ENCODE measurements at regions not wholly inside any gene's neighbourhood (a gene's known extent, or its start where the extent isn't known, plus 50 kb on each side); places are given as distances from the start of the nearest gene placed in this dataset.

DNA sequence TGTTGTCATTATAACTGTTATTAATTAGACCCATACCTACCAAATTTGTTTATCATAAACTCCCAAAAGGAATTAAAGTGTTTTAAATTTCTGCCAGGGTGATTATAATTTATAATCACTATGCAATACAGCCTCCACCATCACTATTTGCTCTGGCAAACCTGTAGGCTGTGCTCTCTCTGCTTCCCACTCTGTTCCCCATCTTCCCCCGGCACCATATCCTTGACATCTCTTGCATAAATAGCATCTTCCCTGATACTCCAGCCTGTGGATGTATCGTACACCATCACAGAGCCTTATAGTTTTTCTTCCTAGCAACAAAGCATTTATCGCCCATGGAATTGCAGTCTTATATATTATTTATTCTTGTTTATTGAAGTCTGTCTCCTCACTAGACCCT lies 181.5 kb upstream of the TSC22D1 start:
- Histone ChIP-seq H3K27me3 (replicated peaks; ENCODE audit: control insufficient read depth, insufficient read depth, low read length) (no peaks in the 10 kb centered on the region), H3K4me3 (replicated peaks; ENCODE audit: low read depth, low read length) (no peak overlapping the region), H3K36me3 (ENCODE audit: control insufficient read depth, insufficient read depth, low read length) (no peaks in the 10 kb centered on the region)
- DNase-seq (ENCODE audit: extremely low read depth, insufficient read length): no peak
- TF ChIP-seq, protein P1, sequence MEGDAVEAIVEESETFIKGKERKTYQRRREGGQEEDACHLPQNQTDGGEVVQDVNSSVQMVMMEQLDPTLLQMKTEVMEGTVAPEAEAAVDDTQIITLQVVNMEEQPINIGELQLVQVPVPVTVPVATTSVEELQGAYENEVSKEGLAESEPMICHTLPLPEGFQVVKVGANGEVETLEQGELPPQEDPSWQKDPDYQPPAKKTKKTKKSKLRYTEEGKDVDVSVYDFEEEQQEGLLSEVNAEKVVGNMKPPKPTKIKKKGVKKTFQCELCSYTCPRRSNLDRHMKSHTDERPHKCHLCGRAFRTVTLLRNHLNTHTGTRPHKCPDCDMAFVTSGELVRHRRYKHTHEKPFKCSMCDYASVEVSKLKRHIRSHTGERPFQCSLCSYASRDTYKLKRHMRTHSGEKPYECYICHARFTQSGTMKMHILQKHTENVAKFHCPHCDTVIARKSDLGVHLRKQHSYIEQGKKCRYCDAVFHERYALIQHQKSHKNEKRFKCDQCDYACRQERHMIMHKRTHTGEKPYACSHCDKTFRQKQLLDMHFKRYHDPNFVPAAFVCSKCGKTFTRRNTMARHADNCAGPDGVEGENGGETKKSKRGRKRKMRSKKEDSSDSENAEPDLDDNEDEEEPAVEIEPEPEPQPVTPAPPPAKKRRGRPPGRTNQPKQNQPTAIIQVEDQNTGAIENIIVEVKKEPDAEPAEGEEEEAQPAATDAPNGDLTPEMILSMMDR (IDR thresholded peaks at IDR 0.05; ENCODE audit: insufficient read depth, low read length, poor library complexity, severe bottlenecking): no peak

GRCh38 chr13:44756276-44756810 lies 180.2 kb upstream of the TSC22D1 start:
- Histone ChIP-seq H3K36me3 (ENCODE audit: control insufficient read depth, insufficient read depth, low read length) (no peaks in the 10 kb centered on the region), H3K27me3 (replicated peaks; ENCODE audit: control insufficient read depth, insufficient read depth, low read length) (no peaks in the 10 kb centered on the region), H3K4me3 (replicated peaks; ENCODE audit: low read depth, low read length) (no peak overlapping the region)
- TF ChIP-seq, protein P1 (IDR thresholded peaks at IDR 0.05; ENCODE audit: insufficient read depth, low read length, poor library complexity, severe bottlenecking): no peak
- no peak for DNase-seq (ENCODE audit: extremely low read depth, insufficient read length)

GRCh38 chr13:44755872-44756271 lies 179.7 kb upstream of the TSC22D1 start:
- no peak for DNase-seq (ENCODE audit: extremely low read depth, insufficient read length)
- TF ChIP-seq, protein P1 (IDR thresholded peaks at IDR 0.05; ENCODE audit: insufficient read depth, low read length, poor library complexity, severe bottlenecking): no peak
- H3K27me3 ChIP-seq (replicated peaks; ENCODE audit: control insufficient read depth, insufficient read depth, low read length): no peaks in the 10 kb centered on the region
- no peaks in the 10 kb centered on the region for H3K36me3 ChIP-seq (ENCODE audit: control insufficient read depth, insufficient read depth, low read length)
- H3K4me3 ChIP-seq (replicated peaks; ENCODE audit: low read depth, low read length): no peak overlapping the region

- Histone ChIP-seq H3K4me3 (replicated peaks; ENCODE audit: low read depth, low read length) (no peak overlapping the region), H3K36me3 (ENCODE audit: control insufficient read depth, insufficient read depth, low read length) (no peaks in the 10 kb centered on the region), H3K27me3 (replicated peaks; ENCODE audit: control insufficient read depth, insufficient read depth, low read length) (no peaks in the 10 kb centered on the region)
- no peak for DNase-seq (ENCODE audit: extremely low read depth, insufficient read length)
- TF ChIP-seq, protein P1 (IDR thresholded peaks at IDR 0.05; ENCODE audit: insufficient read depth, low read length, poor library complexity, severe bottlenecking): no peak
Measured at GRCh38 chr13:44752164-44752563, 176.0 kb upstream of the TSC22D1 start.

DNA sequence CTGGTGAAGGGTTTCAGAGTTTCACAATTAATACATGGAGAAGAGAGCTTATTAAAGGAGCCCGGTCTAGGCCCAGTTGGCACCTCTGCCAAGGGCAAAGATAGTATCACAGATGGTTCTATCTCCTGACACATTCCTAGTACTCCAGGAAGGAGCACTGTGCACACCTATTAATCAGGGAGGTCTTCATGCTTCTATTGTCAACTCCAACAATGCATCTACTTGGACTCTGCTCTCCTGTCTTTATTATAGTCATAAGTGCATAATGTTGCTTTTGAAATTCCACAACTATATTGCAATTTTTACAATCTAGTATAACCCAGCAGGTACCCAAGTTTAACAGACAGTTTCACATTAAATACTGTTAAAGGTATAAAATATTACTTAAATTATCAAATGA lies 174.5 kb upstream of the TSC22D1 start:
- TF ChIP-seq, protein P1 (IDR thresholded peaks at IDR 0.05; ENCODE audit: insufficient read depth, low read length, poor library complexity, severe bottlenecking): no peak
- H3K27me3 ChIP-seq (replicated peaks; ENCODE audit: control insufficient read depth, insufficient read depth, low read length): no peaks in the 10 kb centered on the region
- no peak overlapping the region for H3K4me3 ChIP-seq (replicated peaks; ENCODE audit: low read depth, low read length)
- no peaks in the 10 kb centered on the region for H3K36me3 ChIP-seq (ENCODE audit: control insufficient read depth, insufficient read depth, low read length)
- DNase-seq (ENCODE audit: extremely low read depth, insufficient read length): no peak

- H3K36me3 ChIP-seq (ENCODE audit: control insufficient read depth, insufficient read depth, low read length): no peaks in the 10 kb centered on the region
- no peak for DNase-seq (ENCODE audit: extremely low read depth, insufficient read length)
- TF ChIP-seq, protein P1 (IDR thresholded peaks at IDR 0.05; ENCODE audit: insufficient read depth, low read length, poor library complexity, severe bottlenecking): no peak
- no peak overlapping the region for H3K4me3 ChIP-seq (replicated peaks; ENCODE audit: low read depth, low read length)
- no peaks in the 10 kb centered on the region for H3K27me3 ChIP-seq (replicated peaks; ENCODE audit: control insufficient read depth, insufficient read depth, low read length)
Measured at GRCh38 chr13:44749906-44750305, 173.8 kb upstream of the TSC22D1 start.

All from GM06990 (cell line).